GM12874 (cell line): ENCODE measurements at regions not wholly inside any gene's neighbourhood (a gene's known extent, or its start where the extent isn't known, plus 50 kb on each side); places are given as distances from the start of the nearest gene placed in this dataset.

ENCODE experiments used
- TF ChIP-seq, protein P1 (sequence below): IDR thresholded peaks from 2 replicates; pipeline ENCODE4 v1.5.1; 2011; ENCODE audit warnings: low read depth, mild to moderate bottlenecking, control low read depth, low read length, moderate library complexity; ENCODE audit not compliant: insufficient read depth

DNA sequence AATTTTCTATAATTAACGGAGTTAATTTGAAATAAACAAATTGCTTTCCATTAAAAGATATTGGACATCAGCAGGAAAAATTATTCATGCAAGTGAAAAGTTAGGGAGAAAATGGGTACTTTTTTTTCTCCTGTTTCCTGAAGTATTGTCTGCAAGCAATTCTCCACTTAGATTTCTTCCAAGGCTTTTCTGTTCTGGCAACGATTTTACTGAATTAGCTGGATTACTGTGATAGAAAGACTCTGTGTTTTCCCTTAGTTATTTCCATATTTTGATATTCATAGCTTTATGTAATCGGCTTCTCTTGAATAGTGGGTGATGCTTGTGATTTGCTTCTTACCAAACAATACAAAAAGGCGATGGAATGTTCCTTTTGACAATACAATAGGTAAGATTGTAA, 1333.9 kb downstream of the AMY1C start:
- TF ChIP-seq, protein P1, sequence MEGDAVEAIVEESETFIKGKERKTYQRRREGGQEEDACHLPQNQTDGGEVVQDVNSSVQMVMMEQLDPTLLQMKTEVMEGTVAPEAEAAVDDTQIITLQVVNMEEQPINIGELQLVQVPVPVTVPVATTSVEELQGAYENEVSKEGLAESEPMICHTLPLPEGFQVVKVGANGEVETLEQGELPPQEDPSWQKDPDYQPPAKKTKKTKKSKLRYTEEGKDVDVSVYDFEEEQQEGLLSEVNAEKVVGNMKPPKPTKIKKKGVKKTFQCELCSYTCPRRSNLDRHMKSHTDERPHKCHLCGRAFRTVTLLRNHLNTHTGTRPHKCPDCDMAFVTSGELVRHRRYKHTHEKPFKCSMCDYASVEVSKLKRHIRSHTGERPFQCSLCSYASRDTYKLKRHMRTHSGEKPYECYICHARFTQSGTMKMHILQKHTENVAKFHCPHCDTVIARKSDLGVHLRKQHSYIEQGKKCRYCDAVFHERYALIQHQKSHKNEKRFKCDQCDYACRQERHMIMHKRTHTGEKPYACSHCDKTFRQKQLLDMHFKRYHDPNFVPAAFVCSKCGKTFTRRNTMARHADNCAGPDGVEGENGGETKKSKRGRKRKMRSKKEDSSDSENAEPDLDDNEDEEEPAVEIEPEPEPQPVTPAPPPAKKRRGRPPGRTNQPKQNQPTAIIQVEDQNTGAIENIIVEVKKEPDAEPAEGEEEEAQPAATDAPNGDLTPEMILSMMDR: no peak

DNA sequence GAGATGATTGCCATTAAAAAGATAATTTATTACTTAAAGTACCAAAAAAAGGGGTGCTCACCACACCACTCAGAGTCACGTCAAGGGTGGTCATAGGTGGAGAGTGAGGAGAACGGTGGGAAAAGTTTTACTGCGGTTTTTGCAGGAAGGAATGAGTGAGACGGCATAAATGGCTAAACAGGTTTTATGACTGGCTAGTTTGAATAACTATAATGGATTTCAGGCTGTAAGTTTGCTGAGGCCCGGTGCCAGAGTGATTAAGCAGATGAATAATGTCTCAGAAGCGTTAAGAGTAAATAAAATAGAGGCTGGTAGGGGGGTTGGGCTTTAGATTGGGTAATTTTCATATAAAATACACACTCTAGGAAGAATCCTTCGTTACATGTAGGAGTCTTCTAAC, 1337.8 kb downstream of the AMY1C start:
- TF ChIP-seq, protein P1: no peak

DNA sequence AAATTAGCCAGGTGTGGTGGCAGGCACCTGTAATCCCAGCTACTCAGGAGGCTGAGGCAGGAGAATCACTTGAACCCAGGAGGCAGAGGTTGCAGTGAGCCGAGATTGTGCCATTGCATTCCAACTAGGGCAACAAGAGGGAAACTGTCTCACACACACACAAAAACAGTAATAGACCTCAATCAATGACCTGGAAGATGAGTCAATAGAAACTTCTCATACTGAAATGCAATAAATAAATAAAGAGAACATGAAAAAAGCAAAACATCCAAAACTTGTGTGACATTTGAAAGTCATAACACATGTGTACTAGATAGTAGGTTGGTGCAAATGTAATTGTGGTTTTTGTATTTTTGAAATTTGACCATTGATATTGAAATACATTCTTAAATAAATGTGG, 1338.5 kb downstream of the AMY1C start:
- TF ChIP-seq, protein P1: no peak

DNA sequence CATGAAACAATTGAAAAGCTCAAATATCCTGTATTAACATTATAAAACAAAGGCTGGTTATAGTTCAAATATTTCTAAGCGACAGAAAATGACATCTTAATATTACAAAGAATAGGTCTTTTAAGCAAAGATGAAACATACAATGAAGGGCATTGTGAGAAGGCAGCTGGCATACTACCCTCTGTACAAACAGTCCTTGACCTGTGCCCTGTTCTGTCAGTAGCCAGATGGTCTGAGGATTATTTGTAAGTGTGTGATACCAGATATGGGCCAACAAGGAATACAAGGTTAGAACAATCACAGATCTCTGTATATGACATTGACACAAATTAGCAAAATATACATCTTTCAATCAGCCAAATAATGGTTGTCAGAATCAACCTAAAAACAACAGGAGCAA, 1350.4 kb downstream of the AMY1C start:
- TF ChIP-seq, protein P1: no peak

DNA sequence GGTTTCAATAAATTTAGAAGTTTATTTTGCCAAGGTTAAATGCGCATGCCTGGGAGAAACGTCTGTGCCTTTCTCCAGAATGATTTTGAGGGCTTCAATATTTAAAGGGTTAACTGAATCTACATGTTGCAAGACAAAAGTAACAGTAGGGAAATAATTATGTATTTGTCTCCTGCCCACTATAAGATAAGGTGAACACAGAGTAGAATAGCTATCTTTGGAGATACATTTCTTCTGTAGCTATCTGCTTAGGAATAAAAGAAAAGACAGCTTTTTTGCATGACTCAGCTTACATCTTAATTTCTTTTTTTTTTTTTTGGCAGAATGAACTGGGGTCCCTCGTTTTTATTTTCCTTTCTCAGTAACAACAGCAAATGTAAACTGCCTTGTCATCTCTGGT, 1351.6 kb downstream of the AMY1C start:
- TF ChIP-seq, protein P1: no peak

DNA sequence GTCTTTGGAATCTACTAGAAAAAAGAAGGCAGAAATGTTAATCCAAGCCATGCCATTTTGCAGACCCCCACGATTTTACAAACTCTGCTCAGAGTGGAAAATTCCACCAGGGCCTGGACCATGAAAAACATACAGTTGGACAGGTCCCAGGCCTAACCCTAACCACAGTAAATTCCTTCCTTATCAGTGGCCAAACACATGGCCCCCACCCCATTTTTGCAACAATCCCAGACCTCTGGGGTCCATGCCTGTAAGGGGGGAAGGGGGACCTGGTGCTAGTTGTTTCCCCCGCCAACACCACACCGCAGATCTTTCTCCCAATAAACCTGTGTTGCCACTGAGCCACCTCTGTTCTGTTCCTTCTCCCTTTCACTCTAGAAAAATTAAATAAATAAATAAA, 1352.7 kb downstream of the AMY1C start:
- TF ChIP-seq, protein P1: no peak

DNA sequence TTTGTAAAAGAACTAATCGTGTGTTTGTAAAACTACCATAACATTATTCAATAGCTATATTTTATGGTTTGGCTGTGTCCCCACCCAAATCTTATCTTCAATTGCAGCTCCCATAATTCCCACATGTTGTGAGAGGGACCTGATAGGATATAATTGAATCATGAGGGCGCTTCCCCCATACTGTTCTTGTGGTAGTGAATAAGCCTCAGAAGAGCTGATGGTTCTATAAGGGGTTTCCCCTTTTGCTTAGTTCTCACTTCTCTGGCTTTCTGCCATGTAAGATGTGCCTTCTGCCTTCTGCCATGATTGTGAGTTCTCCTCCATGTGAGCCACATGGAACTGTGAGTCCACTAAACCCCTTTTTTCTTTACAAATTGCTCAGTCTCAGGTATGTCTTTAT, 1372.3 kb downstream of the AMY1C start:
- TF ChIP-seq, protein P1: no peak
